ENCODE measurements at regions not wholly inside any gene's neighbourhood (a gene's known extent, or its start where the extent isn't known, plus 50 kb on each side); places are given as distances from the start of the nearest gene placed in this dataset.

GRCh38 chr7:25894902-25895791 is 256.9 kb upstream of the NFE2L3 start:
- H3K9me3 ChIP-seq (ENCODE audit: insufficient read depth, low read length) = no peaks in the 10 kb centered on the region
- no peaks in the 10 kb centered on the region for H3K27me3 ChIP-seq (ENCODE audit: insufficient read depth, insufficient read length)
- H3K4me1 ChIP-seq (ENCODE audit: insufficient read depth, insufficient read length) = no peaks in the 10 kb centered on the region
- no peaks in the 10 kb centered on the region for H3K36me3 ChIP-seq (ENCODE audit: insufficient read depth, insufficient read length, low read length)
- TF ChIP-seq SUZ12 (IDR thresholded peaks at IDR 0.05; ENCODE audit: extremely low read depth, insufficient read depth, insufficient read length) (no peak), ZNF274 (IDR thresholded peaks at IDR 0.05; ENCODE audit: low read depth, low read length) (no peak), YY1 (IDR thresholded peaks at IDR 0.05; ENCODE audit: insufficient read depth, insufficient read length) (no peak)
- no peak for DNase-seq (ENCODE audit: low read depth, low spot score)
- no peak overlapping the region for H3K4me3 ChIP-seq (ENCODE audit: insufficient read length, low read depth)
- no peak overlapping the region for H3K9ac ChIP-seq (ENCODE audit: insufficient read length, low read depth)

DNA sequence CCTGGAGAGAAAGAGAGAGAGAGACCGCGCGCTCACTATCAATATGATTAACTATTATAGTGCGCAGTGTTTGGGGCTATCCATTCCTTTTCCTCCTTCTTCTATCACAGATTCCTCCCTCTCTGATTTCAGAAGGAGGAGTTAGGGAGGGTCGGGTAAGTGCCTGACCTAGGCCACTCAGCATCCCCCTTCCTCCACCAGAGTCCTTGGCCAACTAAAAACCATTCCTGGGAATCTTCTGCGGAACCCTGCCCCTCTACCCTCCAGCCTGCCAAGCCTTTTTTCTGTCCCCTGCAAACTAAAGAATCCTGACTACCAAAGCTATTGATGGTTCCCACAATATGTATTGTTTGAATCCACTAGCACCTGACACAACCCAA is 256.2 kb upstream of the NFE2L3 start:
- H3K9me3 ChIP-seq (ENCODE audit: insufficient read depth, low read length) = no peaks in the 10 kb centered on the region
- H3K9ac ChIP-seq (ENCODE audit: insufficient read length, low read depth) = no peak overlapping the region
- TF ChIP-seq YY1 (IDR thresholded peaks at IDR 0.05; ENCODE audit: insufficient read depth, insufficient read length) (no peak), ZNF274 (IDR thresholded peaks at IDR 0.05; ENCODE audit: low read depth, low read length) (no peak), SUZ12 (IDR thresholded peaks at IDR 0.05; ENCODE audit: extremely low read depth, insufficient read depth, insufficient read length) (no peak)
- no peak overlapping the region for H3K4me3 ChIP-seq (ENCODE audit: insufficient read length, low read depth)
- H3K36me3 ChIP-seq (ENCODE audit: insufficient read depth, insufficient read length, low read length) = no peaks in the 10 kb centered on the region
- no peaks in the 10 kb centered on the region for H3K27me3 ChIP-seq (ENCODE audit: insufficient read depth, insufficient read length)
- DNase-seq (ENCODE audit: low read depth, low spot score) = no peak
- H3K4me1 ChIP-seq (ENCODE audit: insufficient read depth, insufficient read length) = no peaks in the 10 kb centered on the region

- Histone ChIP-seq H3K36me3 (ENCODE audit: insufficient read depth, insufficient read length, low read length) (no peaks in the 10 kb centered on the region), H3K9me3 (ENCODE audit: insufficient read depth, low read length) (no peaks in the 10 kb centered on the region), H3K4me3 (ENCODE audit: insufficient read length, low read depth) (no peak overlapping the region), H3K9ac (ENCODE audit: insufficient read length, low read depth) (no peak overlapping the region), H3K4me1 (ENCODE audit: insufficient read depth, insufficient read length) (no peaks in the 10 kb centered on the region), H3K27me3 (ENCODE audit: insufficient read depth, insufficient read length) (no peaks in the 10 kb centered on the region)
- no peak for DNase-seq (ENCODE audit: low read depth, low spot score)
- TF ChIP-seq YY1 (IDR thresholded peaks at IDR 0.05; ENCODE audit: insufficient read depth, insufficient read length) (no peak), ZNF274 (IDR thresholded peaks at IDR 0.05; ENCODE audit: low read depth, low read length) (no peak), SUZ12 (IDR thresholded peaks at IDR 0.05; ENCODE audit: extremely low read depth, insufficient read depth, insufficient read length) (no peak)
These were observed 254.7 kb upstream of the NFE2L3 start for GRCh38 chr7:25897261-25897782.

- Histone ChIP-seq H3K27me3 (ENCODE audit: insufficient read depth, insufficient read length) (no peaks in the 10 kb centered on the region), H3K9ac (ENCODE audit: insufficient read length, low read depth) (no peak overlapping the region), H3K4me3 (ENCODE audit: insufficient read length, low read depth) (no peak overlapping the region), H3K36me3 (ENCODE audit: insufficient read depth, insufficient read length, low read length) (no peaks in the 10 kb centered on the region), H3K9me3 (ENCODE audit: insufficient read depth, low read length) (no peaks in the 10 kb centered on the region), H3K4me1 (ENCODE audit: insufficient read depth, insufficient read length) (no peaks in the 10 kb centered on the region)
- DNase-seq (ENCODE audit: low read depth, low spot score) = no peak
- TF ChIP-seq YY1 (IDR thresholded peaks at IDR 0.05; ENCODE audit: insufficient read depth, insufficient read length) = no peak
- TF ChIP-seq SUZ12 (IDR thresholded peaks at IDR 0.05; ENCODE audit: extremely low read depth, insufficient read depth, insufficient read length) = no peak
- no peak for TF ChIP-seq ZNF274 (IDR thresholded peaks at IDR 0.05; ENCODE audit: low read depth, low read length)
These were observed 251.8 kb upstream of the NFE2L3 start for GRCh38 chr7:25900245-25900644.

- peaks cover 1% of the 10 kb centered on the region for H3K4me1 ChIP-seq (ENCODE audit: insufficient read depth, insufficient read length)
- no peak for TF ChIP-seq ZNF274 (IDR thresholded peaks at IDR 0.05; ENCODE audit: low read depth, low read length)
- no peak for TF ChIP-seq SUZ12 (IDR thresholded peaks at IDR 0.05; ENCODE audit: extremely low read depth, insufficient read depth, insufficient read length)
- no peak for TF ChIP-seq YY1 (IDR thresholded peaks at IDR 0.05; ENCODE audit: insufficient read depth, insufficient read length)
- no peak for DNase-seq (ENCODE audit: low read depth, low spot score)
- H3K4me3 ChIP-seq (ENCODE audit: insufficient read length, low read depth) = no peak overlapping the region
- H3K36me3 ChIP-seq (ENCODE audit: insufficient read depth, insufficient read length, low read length) = no peaks in the 10 kb centered on the region
- H3K27me3 ChIP-seq (ENCODE audit: insufficient read depth, insufficient read length) = no peaks in the 10 kb centered on the region
- H3K9me3 ChIP-seq (ENCODE audit: insufficient read depth, low read length) = no peaks in the 10 kb centered on the region
- H3K9ac ChIP-seq (ENCODE audit: insufficient read length, low read depth) = no peak overlapping the region
These were observed 251.1 kb upstream of the NFE2L3 start for GRCh38 chr7:25900877-25901276.

DNA sequence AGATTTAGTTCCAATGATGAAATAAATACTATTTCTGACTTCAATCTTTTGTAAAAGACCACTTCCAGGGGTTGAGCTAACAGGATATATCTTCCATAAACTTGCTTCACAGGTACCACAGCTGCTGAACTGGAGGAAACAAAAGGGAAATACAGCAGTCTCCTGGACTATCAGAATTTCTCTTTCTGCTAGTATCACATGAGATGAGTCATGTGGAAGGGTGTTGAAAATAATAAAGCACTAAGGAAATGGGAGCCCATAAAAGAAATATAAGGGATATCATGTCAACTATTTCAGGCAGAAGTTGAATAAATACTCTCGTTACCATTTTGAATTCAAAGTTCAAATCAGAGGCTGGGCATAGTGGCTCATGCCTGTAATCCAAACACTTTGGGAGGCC is 250.3 kb upstream of the NFE2L3 start:
- no peak overlapping the region for H3K4me3 ChIP-seq (ENCODE audit: insufficient read length, low read depth)
- no peaks in the 10 kb centered on the region for H3K9me3 ChIP-seq (ENCODE audit: insufficient read depth, low read length)
- H3K36me3 ChIP-seq (ENCODE audit: insufficient read depth, insufficient read length, low read length) = no peaks in the 10 kb centered on the region
- no peaks in the 10 kb centered on the region for H3K27me3 ChIP-seq (ENCODE audit: insufficient read depth, insufficient read length)
- H3K4me1 ChIP-seq (ENCODE audit: insufficient read depth, insufficient read length) = peaks cover 3% of the 10 kb centered on the region
- DNase-seq (ENCODE audit: low read depth, low spot score) = no peak
- no peak for TF ChIP-seq SUZ12 (IDR thresholded peaks at IDR 0.05; ENCODE audit: extremely low read depth, insufficient read depth, insufficient read length)
- TF ChIP-seq ZNF274 (IDR thresholded peaks at IDR 0.05; ENCODE audit: low read depth, low read length) = no peak
- no peak for TF ChIP-seq YY1 (IDR thresholded peaks at IDR 0.05; ENCODE audit: insufficient read depth, insufficient read length)
- H3K9ac ChIP-seq (ENCODE audit: insufficient read length, low read depth) = no peak overlapping the region

DNA sequence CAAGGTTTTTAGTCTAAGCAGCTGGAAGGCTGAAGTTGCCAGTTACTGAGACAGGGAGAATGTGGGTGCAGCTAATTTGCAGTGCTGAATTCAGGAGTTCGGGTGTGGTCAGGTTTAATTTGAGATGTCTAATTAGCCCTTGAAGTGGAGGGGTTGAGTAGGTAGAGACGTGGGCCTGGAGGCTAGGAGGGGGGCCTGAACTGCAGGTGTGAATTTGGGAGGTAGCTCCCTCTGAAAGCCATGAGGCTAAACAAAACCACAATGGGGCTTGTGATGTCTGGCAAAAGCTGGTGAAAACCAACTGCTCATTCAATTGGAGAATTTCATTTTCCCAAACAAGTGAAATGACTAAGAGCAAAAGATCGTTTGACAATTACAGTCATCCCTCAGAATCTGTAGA is 246.0 kb upstream of the NFE2L3 start:
- TF ChIP-seq SUZ12 (IDR thresholded peaks at IDR 0.05; ENCODE audit: extremely low read depth, insufficient read depth, insufficient read length) (no peak), YY1 (IDR thresholded peaks at IDR 0.05; ENCODE audit: insufficient read depth, insufficient read length) (no peak), ZNF274 (IDR thresholded peaks at IDR 0.05; ENCODE audit: low read depth, low read length) (no peak)
- Histone ChIP-seq H3K36me3 (ENCODE audit: insufficient read depth, insufficient read length, low read length) (no peaks in the 10 kb centered on the region), H3K4me1 (ENCODE audit: insufficient read depth, insufficient read length) (peaks cover 4% of the 10 kb centered on the region), H3K9me3 (ENCODE audit: insufficient read depth, low read length) (no peaks in the 10 kb centered on the region), H3K27me3 (ENCODE audit: insufficient read depth, insufficient read length) (no peaks in the 10 kb centered on the region), H3K4me3 (ENCODE audit: insufficient read length, low read depth) (no peak overlapping the region), H3K9ac (ENCODE audit: insufficient read length, low read depth) (no peak overlapping the region)
- no peak for DNase-seq (ENCODE audit: low read depth, low spot score)

Measured in NT2/D1 (cell line).